HG03159 (cell line): ENCODE measurements at regions not wholly inside any gene's neighbourhood (a gene's known extent, or its start where the extent isn't known, plus 50 kb on each side); places are given as distances from the start of the nearest gene placed in this dataset.
"Not testable (repeated sequence)": the region's sequence is repeated elsewhere in the genome, so short reads cannot be mapped to it uniquely, and the experiment has no call there.

Source experiments
- ATAC-seq: cut with Tn5 transposase; IDR thresholded peaks from one replicate; pipeline ENCODE4 v1.9.1; 2021; ENCODE audit warnings: mild to moderate bottlenecking, moderate library complexity; ENCODE audit not compliant: unreplicated experiment

DNA sequence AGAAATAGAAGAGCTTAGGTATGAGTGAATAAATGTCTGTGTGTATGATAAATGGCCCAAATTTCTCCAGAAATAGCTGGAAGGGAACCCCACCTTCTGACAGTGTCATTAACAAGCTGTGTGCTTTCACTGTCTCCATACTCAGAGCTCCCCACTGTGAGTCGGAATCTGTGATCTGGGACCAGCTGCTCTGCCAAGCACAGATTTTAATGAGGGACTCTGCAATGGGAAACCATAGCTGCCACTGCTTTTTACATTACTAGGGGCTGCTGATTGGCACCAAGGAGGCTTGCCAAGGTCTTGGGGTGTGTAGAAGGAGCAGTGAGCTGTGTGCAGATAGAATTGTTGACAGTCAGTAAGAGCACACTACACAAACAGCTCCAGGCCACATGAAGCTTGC is 244.2 kb upstream of the CCDC196 start:
- ATAC-seq: no peak

DNA sequence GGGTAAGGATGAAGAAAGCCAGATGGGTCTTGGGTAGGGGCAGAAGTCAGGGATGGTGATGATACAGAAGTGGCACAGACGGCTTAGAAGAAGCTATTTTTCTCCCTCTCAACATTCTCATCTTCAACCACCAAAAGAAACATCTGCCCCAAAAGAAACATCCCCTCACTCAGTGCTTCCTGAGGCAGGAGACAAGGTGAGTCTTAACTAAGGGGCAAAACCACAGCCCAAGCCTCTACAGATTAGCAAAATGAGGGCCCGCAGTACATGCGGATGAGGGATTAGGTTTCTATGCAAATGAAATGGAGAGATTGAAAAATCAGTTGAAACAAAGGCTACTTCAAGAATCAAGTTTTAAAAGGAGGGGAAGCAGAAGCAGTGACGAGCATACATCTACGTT is 241.3 kb upstream of the CCDC196 start:
- no peak for ATAC-seq

- no peak for ATAC-seq
Measured at GRCh38 chr14:66247662-66248193, 238.4 kb upstream of the CCDC196 start.

DNA sequence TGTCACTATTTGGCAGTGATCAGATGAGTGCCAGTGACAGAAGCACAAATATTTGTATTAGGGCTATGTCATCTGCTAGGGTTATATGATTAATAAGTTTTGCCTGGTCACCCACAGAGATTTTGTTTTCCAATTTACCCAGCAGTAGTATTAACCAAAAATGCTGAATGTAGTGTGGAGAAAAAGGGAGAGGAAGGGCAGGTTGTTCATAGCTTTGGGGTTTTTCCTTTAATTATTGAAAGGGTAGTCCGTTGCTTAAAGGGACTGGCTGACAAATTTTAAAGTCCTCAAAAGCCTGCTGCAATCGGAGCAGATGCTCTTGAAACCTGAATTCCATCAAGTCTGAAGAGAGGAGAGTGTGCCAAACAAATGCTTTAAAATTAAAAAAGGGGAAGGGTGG is 237.9 kb upstream of the CCDC196 start:
- ATAC-seq: no peak

- no peak for ATAC-seq
Measured at GRCh38 chr14:66249544-66249943, 236.6 kb upstream of the CCDC196 start.

DNA sequence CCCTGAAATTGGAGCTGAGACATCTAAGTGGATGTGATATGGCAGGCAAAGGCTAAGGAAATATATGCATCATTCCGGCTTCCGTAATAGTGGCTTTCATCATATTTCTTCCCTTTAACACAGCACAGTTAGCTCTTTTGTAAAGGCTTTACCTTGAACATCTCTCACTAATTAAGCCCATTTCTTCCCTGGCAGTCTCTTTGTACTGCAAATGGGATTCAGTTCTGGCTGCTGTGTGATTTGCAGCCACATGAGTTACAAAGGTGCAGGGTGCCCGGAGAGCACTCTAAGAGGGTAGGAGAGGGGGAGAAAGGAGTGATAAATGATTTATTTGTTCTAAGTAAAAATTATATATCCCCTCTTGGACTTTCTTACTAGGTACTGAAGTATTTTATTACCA is 232.1 kb upstream of the CCDC196 start:
- no peak for ATAC-seq

- ATAC-seq: no peak
Measured at GRCh38 chr14:66268802-66269334, 217.3 kb upstream of the CCDC196 start.

- no peak for ATAC-seq
Measured at GRCh38 chr14:66272221-66272620, 213.9 kb upstream of the CCDC196 start.

DNA sequence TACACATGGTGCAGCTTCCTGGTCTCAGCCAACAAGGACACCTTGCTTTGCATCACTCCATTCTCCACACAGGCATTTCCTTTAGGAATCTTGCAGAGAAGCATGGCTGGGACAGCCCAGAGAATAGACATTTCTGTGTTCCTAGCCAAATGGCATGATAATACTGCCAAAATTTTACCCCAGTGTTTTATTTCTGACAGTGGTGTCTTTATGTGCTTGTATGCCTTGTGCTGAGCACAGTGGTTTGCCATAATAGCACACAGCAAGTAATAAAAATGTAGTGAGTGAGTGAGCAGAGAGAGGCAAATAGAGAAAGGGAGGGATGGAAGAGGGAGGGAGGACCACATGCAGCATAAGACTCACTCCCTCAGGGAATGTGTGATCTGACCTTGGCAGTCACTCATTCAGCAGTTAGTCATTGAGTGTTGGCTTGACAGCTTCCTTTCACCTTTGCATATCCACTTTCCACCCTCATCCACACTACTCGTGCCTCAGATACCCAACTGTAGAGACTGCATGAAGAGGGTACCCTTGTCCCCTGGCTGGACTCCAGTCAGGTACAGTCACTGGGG is 212.8 kb upstream of the CCDC196 start:
- no peak for ATAC-seq

GRCh38 chr14:66278418-66278817 is 207.8 kb upstream of the CCDC196 start:
- not testable (repeated sequence) for ATAC-seq

DNA sequence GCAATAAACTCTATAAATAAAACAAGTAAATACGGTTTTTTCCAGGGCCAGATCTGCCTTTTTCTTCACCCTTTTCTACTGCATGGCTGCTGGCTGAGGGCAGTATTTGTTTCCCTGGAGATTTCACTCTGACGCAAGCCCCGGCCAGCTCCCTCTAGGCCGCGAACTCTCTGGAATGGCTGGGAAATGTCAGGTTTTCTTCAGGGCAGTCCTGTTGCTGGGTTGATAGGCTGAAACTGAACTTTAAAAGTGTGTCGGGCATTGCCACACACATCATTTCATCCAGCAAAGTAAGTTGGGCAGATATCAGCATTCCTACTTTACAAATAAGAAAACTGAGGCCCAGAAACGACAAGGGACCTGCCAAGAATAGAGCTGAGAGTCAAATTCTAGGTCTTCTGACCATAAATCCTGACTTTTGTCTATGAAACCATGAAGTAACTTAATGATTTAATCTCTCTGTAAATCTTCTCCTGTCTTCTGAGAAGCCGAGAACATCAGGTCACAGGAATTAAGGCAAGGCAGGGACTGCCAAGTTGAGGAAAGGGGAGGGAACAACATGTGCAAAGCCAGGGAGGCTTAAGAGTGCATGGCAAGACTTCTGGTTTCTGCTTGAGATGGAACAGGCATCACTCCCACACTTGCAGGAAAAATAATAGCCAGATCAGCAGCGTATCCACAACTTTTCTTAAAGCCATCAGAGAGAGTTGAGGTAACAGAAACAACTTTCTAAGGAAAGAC is 205.0 kb upstream of the CCDC196 start:
- no peak for ATAC-seq

DNA sequence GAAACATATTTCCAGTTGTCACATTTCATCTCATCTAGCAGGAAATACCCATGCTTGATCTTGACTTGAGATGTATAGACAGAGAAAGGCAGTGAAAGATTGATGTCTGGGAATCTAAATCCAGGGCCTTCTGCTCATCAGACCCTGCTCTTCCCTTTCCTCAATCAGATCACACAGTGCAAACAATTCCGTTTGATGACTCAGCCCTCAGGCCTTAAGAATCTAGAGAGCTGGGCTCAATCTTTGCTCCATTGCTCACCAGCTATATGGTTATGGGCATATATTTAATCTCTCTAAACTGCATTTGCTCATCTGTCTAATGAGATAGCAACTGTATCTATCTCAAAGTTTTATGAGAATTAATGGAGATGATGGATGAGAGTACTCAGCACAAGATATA is 201.8 kb upstream of the CCDC196 start:
- ATAC-seq: no peak

- no peak for ATAC-seq
Measured at GRCh38 chr14:66288511-66288910, 197.7 kb upstream of the CCDC196 start.

DNA sequence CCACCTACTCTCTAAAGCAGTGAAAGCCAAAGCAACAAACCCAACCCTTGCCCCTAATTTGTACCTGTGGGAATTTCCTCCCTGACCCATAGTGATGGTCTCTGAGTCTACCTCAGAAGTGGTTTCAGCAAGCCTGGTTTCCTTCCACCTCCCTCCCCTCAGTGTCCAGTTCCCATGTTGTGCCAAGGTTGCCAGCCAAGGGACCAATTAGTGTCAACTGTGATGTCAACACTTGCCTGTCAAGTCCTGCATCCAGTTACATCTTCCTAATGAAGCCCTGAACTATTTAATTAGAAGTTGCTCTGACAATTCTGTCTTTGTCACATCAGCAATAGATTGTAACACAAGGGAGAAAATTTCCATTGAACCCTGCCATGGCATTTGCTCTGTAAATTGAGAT is 194.4 kb upstream of the CCDC196 start:
- ATAC-seq: no peak

GRCh38 chr14:66293533-66294105 is 192.6 kb upstream of the CCDC196 start:
- ATAC-seq: no peak

DNA sequence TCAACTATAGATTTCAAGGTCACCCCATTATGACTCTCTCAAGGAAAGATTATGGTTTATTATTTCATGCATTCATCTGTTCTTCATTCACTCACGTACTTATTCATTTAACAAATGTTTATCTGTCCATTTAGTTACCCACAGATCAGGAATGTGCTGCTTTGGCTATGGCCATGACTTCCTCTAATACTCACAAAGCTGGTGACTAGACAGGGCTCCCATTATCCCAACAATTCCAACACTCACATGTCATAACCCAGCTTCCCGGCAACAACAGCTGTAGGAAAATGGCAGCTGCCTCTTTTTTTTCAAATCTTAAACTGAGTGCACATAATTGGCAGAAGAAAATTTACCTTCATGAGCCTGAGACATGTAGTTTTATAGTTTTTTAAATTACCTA is 190.8 kb upstream of the CCDC196 start:
- no peak for ATAC-seq

GRCh38 chr14:66300886-66301285 is 185.3 kb upstream of the CCDC196 start:
- ATAC-seq: no peak

DNA sequence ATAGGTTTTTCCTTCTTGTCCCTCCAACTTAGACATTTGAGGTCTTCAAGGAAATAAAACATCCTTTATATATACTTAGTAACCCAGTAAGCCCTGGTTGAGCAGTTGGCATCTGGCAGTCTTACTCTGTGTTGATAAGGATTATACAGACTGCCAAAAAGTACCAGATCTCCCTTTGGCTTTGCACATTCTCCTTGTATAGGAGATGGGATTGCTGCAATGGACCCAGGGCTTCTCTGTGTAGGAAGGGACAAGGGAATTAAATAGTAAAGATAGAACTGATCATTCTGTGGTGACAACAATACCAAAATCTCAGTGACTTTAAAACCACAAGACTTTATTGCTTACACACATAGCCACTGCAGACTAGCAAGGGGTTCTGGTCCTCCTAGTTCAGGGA is 180.1 kb upstream of the CCDC196 start:
- ATAC-seq: no peak

GRCh38 chr14:66311058-66311457 is 175.1 kb upstream of the CCDC196 start:
- ATAC-seq: no peak

DNA sequence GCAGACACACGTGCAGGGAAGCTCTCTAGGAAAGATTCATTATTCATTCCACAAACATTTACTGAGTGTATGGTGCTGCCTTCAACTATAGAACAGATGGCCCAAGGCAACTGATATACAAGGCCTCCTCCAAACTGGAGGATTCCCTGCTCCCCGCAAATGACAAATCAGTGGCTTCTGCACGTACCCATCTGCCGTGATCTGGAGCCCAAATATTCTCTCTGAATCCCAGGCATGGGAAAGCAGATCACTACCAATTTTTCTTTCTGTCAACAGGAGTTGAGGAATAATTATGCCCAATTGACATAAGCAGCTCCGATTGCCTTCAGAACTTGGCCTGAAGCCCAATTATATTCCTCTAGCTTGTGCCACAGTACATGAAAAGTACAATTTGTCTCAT is 174.2 kb upstream of the CCDC196 start:
- ATAC-seq: no peak

DNA sequence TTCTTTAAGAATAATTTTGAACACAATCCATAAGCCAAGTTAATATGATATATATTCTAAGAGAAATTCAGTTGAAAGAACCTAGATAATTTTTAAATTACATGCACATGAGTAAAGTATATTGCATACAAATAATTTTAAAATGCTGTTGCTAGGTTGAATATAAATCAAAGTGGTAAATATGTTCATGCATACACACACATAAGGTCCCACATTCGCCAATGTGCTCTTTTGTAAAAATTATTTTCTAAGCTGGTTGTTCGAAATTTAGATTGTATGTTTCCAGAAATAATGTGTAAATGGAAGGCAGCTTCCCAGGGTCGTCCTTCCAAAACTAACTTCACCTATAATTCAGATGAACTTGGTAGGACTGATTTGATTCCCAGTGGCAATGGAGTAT is 173.7 kb upstream of the CCDC196 start:
- ATAC-seq: no peak

- no peak for ATAC-seq
Measured at GRCh38 chr14:66315098-66315497, 171.1 kb upstream of the CCDC196 start.
